Amniotic stem cell (primary cell): ENCODE measurements at regions not wholly inside any gene's neighbourhood (a gene's known extent, or its start where the extent isn't known, plus 50 kb on each side); places are given as distances from the start of the nearest gene placed in this dataset.
"Not testable (repeated sequence)": the region's sequence is repeated elsewhere in the genome, so short reads cannot be mapped to it uniquely, and the experiment has no call there.

Experiments used
- DNase-seq: peaks from one replicate; lab custom pipeline; 2025; lab: John Stamatoyannopoulos, UW

DNA sequence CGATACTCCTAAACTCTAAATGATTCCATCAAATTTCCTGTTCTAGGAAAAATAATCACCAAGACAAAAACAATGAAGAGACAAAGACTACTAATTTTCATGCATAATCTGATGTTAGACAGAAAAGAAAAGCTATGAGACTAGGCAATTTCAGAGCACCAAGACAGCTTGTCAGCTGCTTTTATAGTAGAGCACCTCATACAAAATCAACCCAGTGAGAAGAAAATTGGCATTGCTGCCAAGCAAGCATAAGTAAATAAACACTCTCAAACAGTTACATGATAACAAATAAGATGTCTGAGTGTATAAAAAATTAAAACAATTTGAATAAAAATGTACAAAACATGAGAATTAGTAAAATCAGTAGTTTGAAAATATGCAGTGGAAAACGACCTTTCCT, 1544.6 kb downstream of the C4orf33 start:
- DNase-seq, result no peak

DNA sequence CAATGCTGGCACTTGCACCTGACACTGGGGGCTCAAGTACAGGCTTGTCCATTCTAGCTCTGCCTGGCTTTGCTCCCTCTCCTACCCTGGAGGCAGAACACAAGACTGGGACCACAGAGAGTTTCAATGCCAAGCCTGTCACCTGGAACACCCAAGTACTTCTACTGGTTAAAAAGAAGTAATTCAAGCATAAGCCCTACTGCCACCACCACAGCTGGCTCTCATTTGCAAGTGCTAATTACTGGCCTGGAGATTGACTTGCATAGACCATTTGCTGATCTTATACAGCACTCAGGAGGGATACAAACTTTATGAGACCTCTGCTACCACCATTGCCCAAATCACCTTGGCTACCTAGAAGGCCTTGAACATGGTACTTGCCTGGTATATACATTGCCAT, 1550.9 kb downstream of the C4orf33 start:
- no peak for DNase-seq

DNA sequence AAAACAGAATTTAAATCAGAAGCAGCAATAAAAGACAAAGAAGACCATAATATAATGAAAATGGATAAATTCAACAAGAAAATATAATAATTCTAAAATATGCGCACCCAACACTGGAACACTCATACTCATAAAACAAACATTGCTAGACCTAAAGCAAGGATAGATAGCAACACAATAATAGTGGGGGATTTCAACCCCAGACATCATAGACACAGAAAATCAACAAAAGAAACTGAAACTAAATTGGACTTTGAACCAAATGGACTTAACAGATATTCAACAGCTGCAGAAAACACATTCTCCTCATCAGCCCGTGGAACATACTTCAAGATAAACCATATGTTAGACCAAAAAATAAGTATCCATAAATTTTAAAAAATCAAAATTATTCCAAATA, 1552.6 kb downstream of the C4orf33 start:
- DNase-seq, result no peak

DNA sequence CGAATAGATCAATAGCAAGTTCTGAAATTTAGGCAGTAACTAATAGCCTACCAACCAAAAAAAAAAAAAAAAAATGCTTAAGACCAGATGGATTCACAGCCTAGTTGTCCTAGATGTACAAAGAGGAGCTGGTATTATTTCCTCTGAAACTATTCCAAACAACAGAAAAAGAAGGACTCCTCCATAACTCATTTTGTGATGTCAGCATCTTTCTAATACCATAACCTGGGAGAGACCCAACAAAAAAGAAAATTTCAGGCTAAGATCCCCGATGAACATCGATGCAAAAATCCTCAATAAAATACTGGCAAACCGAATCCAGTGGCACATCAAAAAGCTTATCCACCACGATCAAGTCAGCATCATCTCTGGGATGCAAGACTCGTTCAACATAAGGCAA, 1557.9 kb downstream of the C4orf33 start:
- DNase-seq, result no peak

- DNase-seq, result no peak
Observed at GRCh38 chr4:130659320-130659719, 1563.4 kb downstream of the C4orf33 start.

DNA sequence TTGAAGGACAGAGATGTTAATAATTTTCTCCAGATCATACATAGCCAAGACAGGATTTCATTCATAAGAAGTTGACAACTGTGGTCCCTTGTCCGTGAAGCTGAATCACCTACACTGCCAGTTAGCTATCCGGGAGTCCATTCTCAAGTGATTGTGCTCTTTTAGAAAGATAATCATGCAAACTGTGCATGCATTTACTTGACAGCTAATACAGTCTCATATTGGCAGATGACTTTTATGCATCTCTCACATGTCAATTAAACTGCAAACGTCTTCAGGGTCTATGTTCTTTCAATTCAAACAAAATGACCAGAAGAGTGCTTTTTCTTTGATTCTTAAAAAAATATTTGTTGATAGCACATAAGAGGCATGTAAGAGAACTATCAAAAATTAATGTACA, 1572.9 kb downstream of the C4orf33 start:
- no peak for DNase-seq

- DNase-seq, result no peak
Observed at GRCh38 chr4:130675266-130675665, 1579.3 kb downstream of the C4orf33 start.

DNA sequence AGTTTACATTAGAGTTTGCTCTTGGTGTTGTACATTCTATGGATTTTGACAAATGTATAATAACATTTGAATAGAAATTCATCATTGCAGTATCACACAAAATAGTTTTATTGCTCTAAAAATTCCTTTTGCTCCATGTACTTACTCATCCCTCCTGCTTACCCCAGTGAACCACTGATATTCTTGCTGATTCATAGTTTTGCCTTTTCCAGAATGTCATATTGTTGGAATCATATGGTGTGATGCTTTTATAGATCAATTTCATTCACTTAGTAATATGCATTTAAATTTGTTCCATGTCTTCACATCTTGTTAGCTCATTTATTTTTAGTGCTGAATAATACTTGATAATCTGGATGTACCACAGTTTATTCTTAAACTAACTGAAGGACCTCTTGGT, 1593.2 kb downstream of the C4orf33 start:
- DNase-seq, result no peak

DNA sequence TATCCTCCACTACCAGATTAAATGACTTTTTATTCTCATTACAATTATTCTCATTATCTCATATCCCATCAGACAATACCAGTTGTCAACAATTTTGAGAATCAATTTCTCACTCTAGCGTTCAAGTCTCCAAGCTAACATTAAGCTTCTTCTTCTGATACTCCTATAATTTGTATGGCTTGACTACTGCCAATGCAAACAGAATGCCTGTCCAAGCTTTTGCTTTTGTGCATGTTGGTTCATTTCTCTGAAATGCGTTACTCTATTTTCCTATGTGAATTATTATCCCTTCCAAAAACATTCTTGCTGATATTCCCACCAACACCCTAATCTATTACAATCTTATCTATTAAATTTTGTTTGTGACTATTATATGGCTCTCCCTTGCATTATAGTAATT, 1602.3 kb downstream of the C4orf33 start:
- no peak for DNase-seq

GRCh38 chr4:130699004-130699403, 1603.1 kb downstream of the C4orf33 start:
- no peak for DNase-seq

GRCh38 chr4:130703211-130703935, 1607.4 kb downstream of the C4orf33 start:
- DNase-seq, result no peak

GRCh38 chr4:130705023-130705422, 1609.1 kb downstream of the C4orf33 start:
- DNase-seq, result no peak

GRCh38 chr4:130712038-130712437, 1616.1 kb downstream of the C4orf33 start:
- no peak for DNase-seq

- DNase-seq, result no peak
Observed at GRCh38 chr4:130714006-130714405, 1618.1 kb downstream of the C4orf33 start.

DNA sequence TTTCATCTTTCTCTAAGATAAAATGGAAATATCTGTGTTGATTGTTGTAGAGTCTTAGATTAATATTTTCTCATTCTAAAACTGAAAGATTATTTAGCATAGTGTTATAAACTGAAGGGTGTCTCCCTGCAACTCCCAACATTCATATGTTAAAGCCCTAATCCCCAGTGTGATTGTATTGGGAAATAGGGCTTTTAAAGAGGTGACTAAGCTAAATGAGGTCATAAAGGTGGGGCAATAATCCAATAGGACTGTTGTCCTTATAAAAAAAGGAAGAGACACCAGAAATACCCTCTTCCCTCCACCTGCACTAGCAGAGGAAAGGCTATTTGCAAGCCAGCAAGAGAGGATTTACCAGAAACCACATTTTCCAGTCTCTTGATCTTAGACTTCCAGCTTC, 1626.4 kb downstream of the C4orf33 start:
- DNase-seq, result no peak

- DNase-seq, result no peak
Observed at GRCh38 chr4:130736436-130737185, 1640.7 kb downstream of the C4orf33 start.

- no peak for DNase-seq
Observed at GRCh38 chr4:130738233-130738632, 1642.3 kb downstream of the C4orf33 start.

- peak; percentile 0 for DNase-seq
Observed at GRCh38 chr4:130747842-130748241, 1651.9 kb downstream of the C4orf33 start.

- DNase-seq, result no peak
Observed at GRCh38 chr4:130753926-130754325, 1658.0 kb downstream of the C4orf33 start.

- peak; percentile 21 for DNase-seq
Observed at GRCh38 chr4:130760246-130760645, 1664.3 kb downstream of the C4orf33 start.

DNA sequence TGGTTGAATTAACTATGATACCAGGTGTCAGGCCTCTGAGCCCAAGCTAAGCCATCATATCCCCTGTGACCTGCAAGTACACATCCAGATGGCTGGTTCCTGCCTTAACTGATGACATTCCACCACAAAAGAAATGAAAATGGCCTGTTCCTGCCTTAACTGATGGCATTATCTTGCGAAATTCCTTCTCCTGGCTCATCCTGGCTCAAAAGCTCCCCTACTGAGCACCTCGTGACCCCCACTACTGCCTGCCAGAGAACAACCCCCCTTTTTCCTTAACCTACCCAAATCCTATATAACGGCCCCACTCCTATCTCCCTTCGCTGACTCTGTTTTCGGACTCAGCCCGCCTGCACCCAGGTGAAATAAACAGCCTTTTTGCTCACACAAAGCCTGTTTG, 1671.4 kb downstream of the C4orf33 start:
- DNase-seq, result not testable (repeated sequence)

DNA sequence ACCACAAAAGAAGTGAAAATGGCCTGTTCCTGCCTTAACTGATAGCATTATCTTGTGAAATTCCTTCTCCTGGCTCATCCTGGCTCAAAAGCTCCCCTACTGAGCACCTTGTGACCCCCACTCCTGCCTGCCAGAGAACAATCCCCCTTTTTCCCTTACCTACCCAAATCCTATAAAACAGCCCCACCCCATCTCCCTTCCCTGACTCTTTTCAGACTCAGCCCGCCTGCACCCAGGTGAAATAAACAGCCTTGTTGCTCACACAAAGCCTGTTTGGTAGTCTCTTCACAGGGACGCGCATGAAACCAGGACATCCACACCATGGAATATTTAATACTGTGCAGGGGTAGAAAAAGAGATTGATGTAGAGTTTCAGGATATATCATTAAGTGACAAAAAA, 1677.0 kb downstream of the C4orf33 start:
- not testable (repeated sequence) for DNase-seq

- DNase-seq, result no peak
Observed at GRCh38 chr4:130808492-130808891, 1712.5 kb downstream of the C4orf33 start.
